Suprapubic skin (tissue), 3 donors: ENCODE measurements at regions not wholly inside any gene's neighbourhood (a gene's known extent, or its start where the extent isn't known, plus 50 kb on each side); places are given as distances from the start of the nearest gene placed in this dataset.

Experiments
- POLR2A ChIP-seq, 2 donors: fragments of 450-650 bp; IDR thresholded peaks; one replicate each; pipeline ENCODE4 v1.6.1; 2017; ENCODE audit warnings: antibody characterized with exemption in 2 of 2, mild to moderate bottlenecking in 2 of 2, moderate library complexity in 2 of 2
- TF ChIP-seq, protein P1 (sequence below), 2 donors: fragments of 200-600 bp in 1 of 2; fragments of 450-650 bp in 1 of 2; sonication (generic) in 1 of 2; IDR thresholded peaks; one replicate each; pipeline ENCODE4 v1.5.1; 2016 to 2019; ENCODE audit warnings: antibody characterized with exemption in 2 of 2, mild to moderate bottlenecking in 1 of 2, moderate library complexity in 1 of 2

DNA sequence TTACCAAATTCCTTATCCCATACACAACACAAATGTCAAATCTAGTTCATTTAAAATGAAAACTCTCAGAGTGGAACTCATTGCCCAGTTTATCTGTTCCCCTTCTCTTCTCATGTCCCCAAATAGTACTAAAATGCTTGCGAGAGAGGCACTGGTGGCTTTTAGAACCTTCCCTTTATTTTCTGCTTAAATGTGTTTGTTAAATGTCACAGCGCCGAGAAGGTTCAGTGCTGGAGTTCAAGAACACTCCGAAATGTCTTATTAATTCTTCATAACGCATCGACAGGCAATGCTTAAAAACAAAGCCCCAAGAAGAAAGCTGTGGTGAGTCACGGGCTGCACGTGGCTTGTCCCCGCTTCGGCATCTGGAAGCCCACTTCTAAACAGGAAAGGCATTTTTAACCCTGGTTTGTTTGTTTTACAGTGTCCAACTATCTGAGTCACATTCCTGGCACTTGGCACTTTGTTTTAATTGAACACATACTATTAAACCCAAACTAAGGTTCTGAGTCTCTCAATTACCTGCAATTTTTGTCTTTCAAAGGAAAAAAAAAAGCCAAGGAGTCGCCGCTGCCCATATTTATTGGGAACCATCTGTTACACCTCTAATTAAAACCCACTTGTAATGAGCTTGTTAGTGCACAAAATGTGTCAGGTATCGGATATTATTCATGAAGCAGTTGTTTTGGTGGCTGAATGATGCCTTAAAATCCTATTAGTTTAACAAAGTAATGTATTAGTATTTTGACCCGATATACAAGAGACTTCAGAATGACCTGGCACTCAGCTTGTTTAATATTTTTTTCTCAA lies 49.9 kb upstream of the MGMT start:
- TF ChIP-seq, protein P1, sequence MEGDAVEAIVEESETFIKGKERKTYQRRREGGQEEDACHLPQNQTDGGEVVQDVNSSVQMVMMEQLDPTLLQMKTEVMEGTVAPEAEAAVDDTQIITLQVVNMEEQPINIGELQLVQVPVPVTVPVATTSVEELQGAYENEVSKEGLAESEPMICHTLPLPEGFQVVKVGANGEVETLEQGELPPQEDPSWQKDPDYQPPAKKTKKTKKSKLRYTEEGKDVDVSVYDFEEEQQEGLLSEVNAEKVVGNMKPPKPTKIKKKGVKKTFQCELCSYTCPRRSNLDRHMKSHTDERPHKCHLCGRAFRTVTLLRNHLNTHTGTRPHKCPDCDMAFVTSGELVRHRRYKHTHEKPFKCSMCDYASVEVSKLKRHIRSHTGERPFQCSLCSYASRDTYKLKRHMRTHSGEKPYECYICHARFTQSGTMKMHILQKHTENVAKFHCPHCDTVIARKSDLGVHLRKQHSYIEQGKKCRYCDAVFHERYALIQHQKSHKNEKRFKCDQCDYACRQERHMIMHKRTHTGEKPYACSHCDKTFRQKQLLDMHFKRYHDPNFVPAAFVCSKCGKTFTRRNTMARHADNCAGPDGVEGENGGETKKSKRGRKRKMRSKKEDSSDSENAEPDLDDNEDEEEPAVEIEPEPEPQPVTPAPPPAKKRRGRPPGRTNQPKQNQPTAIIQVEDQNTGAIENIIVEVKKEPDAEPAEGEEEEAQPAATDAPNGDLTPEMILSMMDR (IDR thresholded peaks at IDR 0.05): no peak
- no peak for TF ChIP-seq POLR2A (IDR thresholded peaks at IDR 0.05)
